ENCODE measurements at regions not wholly inside any gene's neighbourhood (a gene's known extent, or its start where the extent isn't known, plus 50 kb on each side); places are given as distances from the start of the nearest gene placed in this dataset.
A peak's percentile ranks its signal among the peaks of the same experiment; 100 is the strongest.
"Not testable (repeated sequence)": the region's sequence is repeated elsewhere in the genome, so short reads cannot be mapped to it uniquely, and the experiment has no call there.

DNA sequence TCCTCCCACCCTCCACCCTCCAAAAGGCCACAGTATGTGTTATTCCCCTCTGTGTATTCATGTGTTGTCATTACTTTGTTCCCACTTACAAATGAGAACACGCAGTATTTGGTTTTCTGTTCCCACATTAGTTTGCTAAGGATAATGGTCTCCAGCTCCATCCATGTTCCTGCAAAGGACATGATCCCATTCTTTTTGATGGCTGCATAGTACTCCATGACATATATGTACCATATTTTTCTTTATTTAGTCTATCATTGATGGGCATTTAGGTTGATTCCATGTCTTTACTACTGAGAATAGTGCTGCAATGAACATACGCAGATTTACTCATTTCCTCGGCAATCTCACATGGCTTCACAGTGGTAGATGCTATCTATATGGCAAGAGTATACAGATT lies 453.6 kb upstream of the CFAP20DC start:
- no peak for DNase-seq (ENCODE audit: low read depth)

DNA sequence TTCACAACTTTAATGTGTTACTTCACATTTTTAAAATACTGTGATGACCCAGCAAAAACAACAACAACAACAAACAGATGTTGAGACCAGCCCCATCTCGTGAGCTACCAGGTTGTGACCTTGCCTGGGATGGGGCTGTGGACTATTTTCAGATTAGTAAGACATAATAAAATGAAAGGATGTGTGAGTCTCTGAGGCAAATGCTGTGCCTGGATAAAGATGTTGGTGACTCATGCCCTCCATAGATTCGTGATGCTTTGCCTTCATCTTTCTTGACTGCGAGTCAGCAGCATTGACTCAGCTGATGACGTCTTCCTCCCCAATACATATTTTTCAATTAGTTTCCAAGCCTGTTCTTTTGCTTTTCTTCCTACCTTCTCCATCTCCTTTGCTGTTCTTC lies 453.0 kb upstream of the CFAP20DC start:
- no peak for DNase-seq (ENCODE audit: low read depth)

DNA sequence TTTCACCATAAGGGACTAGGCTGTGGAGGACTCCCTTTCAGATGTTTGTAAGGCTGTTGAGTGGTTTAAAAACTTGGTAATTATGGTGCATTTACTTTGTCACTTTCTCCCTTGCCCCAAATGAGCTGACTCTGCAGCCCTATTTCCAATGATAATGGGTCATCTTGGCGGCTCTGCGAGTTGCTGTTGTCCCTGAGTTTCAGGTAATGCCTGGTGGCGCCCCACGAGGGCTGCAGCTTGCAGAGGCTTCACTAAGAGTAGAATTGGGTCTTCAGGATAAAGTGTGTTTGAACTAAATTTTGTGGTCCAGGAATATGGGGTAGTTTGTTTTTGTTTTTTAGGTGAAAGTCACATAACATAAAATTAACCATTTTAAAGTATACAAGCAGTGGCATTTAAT lies 450.1 kb upstream of the CFAP20DC start:
- no peak for DNase-seq (ENCODE audit: low read depth)

DNA sequence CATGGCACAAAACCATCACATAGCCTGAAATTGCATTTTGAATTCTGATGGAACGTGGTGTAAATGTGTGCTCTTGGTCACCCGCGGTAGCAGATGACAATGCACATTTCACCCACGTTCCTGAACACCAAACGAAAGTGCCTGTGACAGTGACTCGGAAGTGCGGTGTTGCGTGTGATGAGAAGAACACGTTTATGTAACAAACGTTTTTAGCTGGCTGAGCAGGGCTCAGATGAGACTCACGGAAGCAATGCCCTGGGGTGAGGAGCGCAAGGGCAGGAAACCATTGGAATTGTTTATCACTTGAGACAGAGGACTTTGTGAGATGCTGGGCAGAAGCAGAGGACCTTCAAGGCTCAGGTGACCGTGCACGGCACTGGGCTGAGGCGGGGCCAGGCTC lies 449.2 kb upstream of the CFAP20DC start:
- no peak for DNase-seq (ENCODE audit: low read depth)

DNA sequence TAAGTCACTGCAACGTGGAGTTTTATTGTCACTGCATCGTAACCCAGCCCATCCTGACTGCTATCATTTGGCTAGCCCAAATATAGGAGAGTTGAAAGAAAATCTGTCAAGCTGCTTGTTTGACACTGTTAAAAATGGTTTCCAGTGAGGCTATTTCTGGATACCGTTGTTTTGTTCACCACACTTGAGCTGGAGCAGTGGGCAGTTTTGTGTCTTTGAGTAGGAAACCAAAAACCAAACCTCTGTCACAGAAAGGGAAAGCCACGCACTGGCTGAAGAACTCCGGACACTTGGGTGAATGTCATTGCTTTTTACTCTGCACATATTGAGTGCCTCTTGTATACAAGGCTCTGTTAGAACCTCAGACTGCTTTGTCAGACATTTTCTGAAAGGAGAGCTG lies 446.4 kb upstream of the CFAP20DC start:
- no peak for DNase-seq (ENCODE audit: low read depth)

DNA sequence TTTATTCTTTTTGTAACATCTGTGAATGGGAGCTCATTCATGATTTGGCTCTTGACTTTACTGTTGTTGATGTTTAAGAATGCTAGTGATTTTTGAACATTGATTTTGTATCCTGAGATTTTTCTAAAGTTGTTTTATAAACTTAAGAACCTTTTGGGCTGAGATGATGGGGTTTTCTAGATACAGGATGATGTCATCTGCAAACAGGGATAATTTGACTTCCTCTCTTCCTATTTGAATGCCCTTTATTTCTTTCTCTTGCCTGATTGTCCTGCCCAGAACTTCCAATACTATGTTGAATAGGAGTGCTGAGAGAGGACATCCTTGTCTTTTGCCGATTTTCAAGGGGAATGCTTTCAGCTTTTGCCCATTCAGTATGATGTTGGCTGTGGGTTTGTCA lies 445.1 kb upstream of the CFAP20DC start:
- not testable (repeated sequence) for DNase-seq (ENCODE audit: low read depth)

DNA sequence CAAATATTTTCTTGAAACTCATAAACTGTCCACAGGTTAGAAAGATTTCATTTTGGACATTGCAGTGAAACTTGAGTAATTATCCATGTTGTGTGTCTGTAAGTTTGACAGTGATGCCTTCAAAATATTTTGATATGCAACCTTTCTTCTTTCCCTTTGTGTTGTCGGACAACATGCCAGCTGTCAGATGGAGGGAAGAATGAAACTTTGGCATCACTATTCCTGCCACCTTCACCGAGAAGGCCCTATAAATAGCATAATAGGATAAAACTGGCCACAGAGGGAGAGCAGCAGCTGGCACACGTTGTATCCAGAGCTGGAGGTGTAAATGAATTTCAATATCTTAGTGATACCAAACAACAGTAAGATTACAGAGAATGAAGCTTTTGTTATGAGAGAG lies 436.7 kb upstream of the CFAP20DC start:
- no peak for DNase-seq (ENCODE audit: low read depth)

DNA sequence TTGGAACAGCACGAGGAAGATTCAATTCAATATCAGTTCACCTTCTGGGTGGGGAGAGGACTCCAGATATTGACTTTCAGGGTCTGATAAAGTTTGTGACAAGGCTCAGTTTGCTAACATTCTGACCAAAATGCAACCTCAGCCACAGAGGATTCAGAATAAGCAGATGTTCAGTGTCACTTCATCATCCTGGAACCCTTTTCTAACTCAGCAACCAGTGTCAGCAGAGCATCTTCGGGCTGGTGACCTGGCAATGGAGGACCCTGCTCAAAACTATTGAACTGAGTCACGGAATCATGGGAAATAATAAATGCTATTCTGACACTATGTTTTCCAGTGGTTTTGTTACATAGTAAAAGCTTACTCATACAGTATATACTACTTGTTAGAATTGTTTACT lies 433.4 kb upstream of the CFAP20DC start:
- no peak for DNase-seq (ENCODE audit: low read depth)

DNA sequence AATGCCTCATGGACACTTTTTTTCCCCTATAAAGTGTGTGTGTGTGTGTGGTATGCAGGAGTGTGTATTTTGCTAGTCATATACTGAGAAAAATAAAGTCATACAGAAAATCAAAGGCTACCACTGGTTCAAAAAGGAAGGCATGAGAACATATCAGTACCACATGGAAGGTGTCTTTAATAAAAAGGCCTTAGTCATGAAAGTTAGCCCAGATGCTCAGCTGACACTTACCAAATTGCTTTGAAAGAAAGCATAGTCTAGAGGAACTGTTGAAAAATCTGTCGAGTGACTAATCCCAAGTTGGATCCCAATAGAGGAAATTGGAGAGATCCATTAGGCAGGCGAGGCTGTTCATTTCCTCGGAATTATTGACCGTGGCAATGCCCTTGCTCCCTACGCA lies 432.9 kb upstream of the CFAP20DC start:
- DNase-seq (ENCODE audit: low read depth), result no peak

DNA sequence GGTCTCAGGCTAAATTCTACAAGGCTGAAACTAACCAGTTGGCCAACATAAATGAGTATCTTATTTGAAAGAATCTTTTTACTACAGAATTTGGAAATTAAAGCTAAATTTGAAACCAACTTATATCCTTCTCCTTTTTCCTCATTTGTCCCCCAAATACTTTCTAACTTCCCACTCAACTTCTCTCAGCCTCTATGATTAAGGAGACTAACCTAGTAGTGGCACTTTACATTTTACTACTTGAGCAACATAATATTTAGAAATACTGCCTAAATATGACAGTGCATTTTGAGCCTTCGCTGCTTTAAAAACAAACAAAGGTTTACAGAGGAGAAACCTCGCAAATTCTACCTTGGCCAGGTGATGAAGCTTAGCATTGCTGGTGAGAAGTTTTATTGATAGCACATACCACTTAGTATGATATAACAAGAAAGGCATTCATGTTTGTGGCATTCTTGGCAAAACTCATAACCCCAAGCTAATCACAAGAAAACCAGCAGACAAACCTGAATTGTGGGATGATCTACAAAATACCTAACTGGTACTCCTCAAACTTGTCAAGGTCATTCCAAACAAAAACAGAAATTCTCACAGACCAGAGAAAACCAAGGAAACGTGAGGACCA lies 432.1 kb upstream of the CFAP20DC start:
- no peak for DNase-seq (ENCODE audit: low read depth)

DNA sequence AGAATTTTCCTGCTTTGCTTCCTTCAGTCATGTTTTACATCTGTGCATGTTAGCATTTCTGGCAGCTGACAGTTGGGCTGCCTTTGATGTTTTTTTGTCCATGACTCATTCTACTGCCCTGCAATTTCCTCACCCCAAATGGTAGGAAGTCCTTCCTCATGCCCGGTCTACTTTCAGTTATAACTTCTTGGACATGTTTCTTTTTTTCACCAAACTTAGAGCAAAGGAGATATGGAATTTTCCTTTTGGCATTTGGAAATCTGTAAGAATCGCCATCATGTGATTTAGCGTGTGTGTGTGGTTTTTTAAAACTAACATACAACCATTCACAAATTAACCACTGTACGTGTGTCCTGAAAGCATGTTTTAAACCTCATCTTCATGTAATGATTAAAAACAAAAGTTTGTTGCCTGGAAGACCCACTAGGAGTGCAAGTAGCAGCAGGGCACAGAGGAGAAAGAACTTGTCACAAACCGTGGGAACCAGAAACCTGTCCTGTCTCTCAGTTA lies 430.7 kb upstream of the CFAP20DC start:
- DNase-seq (ENCODE audit: low read depth), result no peak

DNA sequence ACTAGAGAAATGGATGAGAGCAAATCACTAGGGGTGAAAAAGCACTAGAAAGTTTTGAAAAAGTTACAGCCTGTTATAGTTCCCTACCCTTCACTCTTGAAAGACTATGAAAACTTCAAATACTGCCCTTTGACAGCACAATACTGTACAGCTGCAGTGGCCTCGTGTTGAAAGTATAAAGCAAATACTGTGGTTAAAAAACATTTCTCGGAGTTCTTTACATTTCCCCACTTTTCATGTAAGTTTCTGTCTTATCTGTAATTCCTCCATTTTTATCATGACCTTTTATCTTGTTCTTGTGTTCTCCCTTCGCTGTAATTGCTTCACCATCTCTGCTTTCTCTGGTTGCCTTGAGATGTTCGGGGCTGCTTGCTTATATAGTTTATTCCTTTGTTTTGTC lies 423.8 kb upstream of the CFAP20DC start:
- no peak for DNase-seq (ENCODE audit: low read depth)

DNA sequence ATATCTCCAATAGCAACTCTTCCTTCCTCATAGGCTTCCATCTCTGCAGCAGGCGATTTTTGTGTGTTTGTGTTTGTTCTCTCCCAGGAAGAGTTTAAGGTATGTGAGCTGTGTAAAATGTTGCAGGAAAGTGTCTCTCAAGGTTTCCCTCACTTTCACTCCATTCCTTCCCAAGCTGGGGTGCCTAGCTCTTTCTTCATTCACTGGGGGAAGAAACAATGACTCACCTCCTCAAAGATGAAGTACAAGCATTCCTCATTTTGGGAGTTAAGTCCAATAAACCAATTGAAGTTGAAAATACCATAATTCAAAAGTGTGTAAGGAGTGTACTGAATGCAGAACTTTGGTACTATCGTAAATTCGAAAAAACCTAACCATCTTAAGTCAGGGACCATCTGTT lies 422.7 kb upstream of the CFAP20DC start:
- no peak for DNase-seq (ENCODE audit: low read depth)

DNA sequence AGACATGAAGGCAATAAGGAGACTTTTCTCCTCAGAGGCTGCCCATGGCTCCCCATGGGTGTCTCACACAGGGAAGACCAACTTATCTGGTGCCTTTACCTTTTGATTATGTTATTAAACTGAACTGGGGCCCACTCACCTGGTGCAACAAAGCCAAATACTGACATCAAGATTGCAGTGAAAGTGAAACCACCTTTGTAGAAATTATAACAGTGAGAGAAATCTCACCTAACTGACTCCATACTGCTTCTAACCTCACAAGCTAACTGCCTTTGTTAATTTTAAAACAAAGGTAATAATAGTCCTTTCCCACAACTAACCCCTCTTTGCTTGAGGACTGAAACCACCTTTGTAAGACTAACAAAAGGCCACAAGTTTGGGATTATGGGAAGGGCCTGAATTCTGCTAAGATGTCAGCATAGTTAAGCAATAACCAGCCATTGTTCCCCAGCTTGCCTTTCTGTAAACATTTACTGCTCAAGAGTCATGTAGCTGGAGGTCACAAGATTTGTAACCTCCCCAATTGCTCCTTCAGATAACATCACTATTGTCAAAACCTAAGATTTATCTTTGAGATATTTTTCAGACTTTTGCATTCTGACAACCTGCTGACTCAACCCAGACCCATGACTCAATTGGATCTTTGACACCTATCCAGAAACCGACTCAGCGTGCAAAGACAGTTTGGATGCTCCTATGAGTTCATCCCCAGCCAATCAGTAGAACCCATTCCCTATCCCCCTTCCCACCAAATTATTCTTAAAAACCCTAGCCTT lies 420.3 kb upstream of the CFAP20DC start:
- no peak for DNase-seq (ENCODE audit: low read depth)

DNA sequence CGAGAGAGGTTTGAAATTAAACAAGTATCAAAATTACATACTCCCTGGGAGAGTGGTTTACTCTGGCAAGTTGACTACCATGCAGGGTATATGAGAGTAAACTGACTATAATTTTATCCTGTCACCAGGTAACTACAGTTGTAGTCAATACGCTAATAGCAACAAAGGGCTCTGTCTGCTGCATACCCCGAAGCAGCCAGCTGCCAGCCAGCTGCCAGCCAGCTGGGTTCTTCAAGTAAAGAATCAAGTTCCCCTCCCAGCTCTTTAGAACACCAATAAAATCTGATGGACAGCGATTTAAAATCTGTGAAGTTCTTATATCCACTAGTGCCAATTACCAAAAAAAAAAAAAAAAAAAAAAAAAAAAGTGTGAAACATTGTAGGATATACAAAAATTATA lies 417.7 kb upstream of the CFAP20DC start:
- DNase-seq (ENCODE audit: low read depth), result no peak

DNA sequence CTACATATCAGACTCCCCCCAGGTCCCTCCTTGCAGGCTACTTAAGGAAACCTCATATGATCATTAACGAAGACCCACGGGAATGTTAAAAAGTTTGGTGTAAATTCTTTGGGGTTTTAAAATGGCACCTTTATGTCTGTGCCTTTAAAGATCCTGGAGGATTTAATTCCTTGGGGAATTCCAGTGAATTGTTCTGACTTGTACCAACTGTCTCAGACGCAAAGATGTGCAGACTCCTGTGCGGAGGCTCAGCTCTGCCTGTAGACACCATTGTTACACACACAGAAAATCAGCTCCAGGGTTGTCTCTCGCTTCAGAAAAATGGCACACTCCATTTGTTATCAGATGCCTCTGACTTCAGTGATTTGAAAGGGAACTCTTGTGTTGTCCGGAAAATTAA lies 414.4 kb upstream of the CFAP20DC start:
- DNase-seq (ENCODE audit: low read depth), result no peak

DNA sequence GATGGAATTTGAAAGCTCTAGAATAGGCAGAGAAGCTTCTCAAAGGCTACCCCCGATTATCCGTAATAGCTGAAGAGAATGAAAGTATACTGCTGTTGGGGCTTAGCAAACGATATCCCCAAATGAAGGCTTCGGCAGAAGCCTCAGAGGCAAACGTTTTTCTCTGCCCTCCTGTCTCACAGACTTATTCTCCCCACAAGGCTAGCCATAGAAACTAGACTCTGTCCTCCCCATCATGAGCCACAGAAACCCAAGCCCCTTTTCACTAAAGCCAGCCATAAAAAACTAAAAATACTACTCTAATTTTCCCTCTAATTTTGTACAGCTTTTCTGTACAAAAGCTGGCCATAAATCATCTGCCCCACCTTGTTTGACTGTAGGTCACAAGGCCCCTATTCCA lies 413.4 kb upstream of the CFAP20DC start:
- no peak for DNase-seq (ENCODE audit: low read depth)

DNA sequence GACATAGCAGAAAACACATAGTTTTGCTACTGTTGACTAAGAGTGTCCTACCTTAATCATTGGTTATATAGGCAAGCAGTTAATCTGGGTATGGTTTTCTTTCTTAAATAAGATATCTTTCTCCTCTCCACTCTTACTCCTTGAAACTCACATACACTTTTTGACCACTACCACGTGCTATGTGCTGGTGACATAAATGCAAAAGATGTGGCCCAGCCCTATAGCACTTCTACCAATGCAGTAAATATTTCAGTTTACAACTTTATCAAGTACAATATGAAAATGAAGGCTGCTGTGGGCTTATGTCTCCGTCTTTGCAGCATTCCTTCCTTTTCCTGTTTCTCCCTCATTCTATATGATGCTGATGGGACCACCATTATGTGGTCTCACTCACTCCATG lies 410.2 kb upstream of the CFAP20DC start:
- DNase-seq (ENCODE audit: low read depth), result no peak

DNA sequence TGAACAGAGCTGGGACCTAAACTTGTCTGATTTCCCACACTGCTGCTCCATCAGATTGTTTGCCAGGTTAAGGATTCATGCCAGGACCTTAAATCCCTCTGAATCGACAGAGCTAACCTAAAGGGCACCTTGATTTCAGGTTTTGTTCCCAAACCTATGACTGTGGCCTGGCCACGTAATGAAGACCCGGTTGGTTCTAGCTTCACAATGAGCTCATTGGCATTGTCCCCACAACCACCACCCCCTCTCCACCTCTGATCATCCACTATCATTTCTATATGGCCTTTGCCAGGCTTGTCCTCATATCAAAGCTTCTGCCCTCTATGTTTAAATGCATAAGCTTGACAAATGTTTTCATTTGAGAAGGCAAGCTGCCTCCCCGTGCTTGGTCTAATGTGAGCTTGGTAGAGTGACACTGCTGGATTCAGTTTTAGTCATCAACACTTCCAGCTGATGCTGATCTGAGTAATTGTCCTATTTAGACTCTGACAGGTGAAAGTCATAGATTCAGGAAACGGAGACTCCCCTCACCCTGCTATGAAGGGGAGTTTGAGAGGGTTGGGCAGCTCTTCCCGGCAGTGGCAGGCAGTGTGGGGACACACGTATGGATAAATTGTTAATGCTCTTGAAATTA lies 407.1 kb upstream of the CFAP20DC start:
- no peak for DNase-seq (ENCODE audit: low read depth)

DNA sequence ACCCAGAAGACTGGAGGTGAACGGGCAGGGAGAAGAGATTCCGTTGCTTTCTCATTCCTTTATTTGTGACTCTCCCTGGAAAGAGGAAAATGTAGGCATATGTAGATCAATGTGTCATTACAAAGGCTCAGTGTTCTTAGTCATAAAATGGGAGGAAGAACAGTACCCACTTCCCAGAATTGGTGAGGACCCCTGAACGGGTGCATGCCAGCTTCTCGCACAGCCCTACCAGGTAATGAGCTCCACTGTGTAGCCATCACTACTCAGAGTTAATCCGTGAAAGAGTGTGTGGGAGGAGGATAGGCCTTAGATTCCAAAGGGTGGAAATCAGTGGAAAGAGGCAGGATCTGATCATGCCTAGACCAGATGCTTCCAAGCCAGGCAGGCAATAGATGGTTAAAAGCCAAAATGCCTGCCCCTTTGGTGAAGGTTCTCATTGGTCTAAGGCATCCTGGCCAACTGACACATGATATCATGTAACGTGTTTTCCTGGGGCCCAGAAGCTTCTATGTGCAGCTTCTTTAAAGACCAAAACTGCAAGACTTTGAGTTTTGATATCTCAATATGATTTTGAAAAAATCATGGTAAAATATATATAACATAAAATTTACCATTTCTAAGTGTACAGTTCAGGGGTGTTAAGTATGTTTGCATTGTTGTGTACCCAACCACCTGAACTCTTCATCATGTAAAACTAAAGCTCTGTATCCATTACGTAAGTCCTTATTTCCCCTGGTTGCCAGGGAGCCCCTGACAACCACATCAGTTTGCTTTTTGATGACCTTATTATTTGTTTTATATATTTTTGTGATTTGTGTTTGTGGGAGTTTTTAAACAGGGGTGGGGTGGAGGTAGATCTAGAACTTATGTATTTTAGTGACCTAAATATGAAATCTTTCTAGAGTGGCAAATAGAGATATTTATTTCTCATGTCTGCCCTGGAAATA lies 402.2 kb upstream of the CFAP20DC start:
- DNase-seq (ENCODE audit: low read depth), result peak; percentile 12

DNA sequence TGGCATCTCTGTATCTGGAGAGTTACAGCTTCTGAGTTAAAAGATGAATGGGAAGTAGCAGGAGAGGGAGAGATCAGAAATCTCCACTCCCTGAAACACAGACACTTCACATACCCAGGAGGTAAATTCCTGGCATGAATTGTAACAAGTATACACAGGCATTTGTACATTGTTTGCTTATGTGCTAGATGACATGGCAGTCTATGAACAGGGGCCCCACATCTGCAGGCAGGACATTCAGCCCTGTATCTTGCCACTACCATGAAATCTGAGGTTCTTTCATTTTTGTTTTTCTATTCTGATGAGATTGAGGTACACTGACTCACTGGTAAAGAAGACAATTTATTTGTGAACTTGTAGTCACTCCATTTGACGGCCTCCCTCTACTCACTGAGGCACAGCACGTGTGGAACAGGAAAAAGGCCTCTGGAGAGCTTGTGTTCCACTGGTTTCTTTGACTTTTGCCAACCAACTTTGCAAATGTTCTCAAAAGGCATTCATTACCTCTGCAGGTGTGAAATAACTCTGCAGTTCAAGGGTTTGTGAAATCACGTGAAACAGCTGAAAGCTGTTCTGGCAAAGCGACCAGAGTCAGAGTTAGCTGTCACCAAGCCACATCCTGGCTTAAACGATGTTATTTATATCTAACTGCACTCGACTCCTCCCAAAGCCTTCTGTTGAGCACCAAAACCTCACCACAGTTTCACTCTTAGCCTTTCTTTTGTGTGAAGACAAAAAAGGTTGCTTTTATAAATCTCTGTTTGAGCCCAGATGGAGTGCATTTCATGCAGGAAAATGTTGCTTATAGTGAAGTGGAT lies 401.3 kb upstream of the CFAP20DC start:
- DNase-seq (ENCODE audit: low read depth), result peak; percentile 52
